ENCODE measurements at regions not wholly inside any gene's neighbourhood (a gene's known extent, or its start where the extent isn't known, plus 50 kb on each side); places are given as distances from the start of the nearest gene placed in this dataset.

DNA sequence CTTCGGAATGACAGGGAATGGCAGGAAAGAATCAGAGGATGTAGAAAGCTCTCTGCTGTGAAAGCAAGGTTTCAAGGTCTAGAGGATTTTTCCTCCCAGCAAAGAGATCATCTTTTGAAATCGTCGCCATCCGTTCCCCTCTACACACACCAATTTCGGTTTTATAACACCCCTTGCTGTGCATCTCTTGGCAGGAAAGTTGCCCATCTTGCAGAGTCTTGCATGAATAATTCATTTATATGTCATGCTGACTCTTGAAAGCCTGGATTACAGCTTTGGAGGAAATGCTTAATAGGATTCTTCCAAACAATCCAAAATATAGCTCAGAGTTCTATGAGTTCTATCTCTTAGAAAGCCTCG lies 262.7 kb downstream of the CHL1 start:
- Histone ChIP-seq H3K27ac (no peak overlapping the region), H3K27me3 (no peaks in the 10 kb centered on the region), H3K4me3 (no peak overlapping the region), H3K36me3 (no peaks in the 10 kb centered on the region), H3K4me1 (no peaks in the 10 kb centered on the region), H3K9me3 (no peaks in the 10 kb centered on the region)
- TF ChIP-seq EP300 (IDR thresholded peaks at IDR 0.05): no peak
- TF ChIP-seq, protein P1, sequence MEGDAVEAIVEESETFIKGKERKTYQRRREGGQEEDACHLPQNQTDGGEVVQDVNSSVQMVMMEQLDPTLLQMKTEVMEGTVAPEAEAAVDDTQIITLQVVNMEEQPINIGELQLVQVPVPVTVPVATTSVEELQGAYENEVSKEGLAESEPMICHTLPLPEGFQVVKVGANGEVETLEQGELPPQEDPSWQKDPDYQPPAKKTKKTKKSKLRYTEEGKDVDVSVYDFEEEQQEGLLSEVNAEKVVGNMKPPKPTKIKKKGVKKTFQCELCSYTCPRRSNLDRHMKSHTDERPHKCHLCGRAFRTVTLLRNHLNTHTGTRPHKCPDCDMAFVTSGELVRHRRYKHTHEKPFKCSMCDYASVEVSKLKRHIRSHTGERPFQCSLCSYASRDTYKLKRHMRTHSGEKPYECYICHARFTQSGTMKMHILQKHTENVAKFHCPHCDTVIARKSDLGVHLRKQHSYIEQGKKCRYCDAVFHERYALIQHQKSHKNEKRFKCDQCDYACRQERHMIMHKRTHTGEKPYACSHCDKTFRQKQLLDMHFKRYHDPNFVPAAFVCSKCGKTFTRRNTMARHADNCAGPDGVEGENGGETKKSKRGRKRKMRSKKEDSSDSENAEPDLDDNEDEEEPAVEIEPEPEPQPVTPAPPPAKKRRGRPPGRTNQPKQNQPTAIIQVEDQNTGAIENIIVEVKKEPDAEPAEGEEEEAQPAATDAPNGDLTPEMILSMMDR (IDR thresholded peaks at IDR 0.05): no peak
- no peak for TF ChIP-seq POLR2AphosphoS5 (IDR thresholded peaks at IDR 0.05)
- TF ChIP-seq POLR2A (IDR thresholded peaks at IDR 0.05): no peak
- ATAC-seq: no peak
- 67 to 83% methylated on average over 6 of the region's 6 CpGs for WGBS, 2 donors (ENCODE audit: low coverage in 1 of 2)

DNA sequence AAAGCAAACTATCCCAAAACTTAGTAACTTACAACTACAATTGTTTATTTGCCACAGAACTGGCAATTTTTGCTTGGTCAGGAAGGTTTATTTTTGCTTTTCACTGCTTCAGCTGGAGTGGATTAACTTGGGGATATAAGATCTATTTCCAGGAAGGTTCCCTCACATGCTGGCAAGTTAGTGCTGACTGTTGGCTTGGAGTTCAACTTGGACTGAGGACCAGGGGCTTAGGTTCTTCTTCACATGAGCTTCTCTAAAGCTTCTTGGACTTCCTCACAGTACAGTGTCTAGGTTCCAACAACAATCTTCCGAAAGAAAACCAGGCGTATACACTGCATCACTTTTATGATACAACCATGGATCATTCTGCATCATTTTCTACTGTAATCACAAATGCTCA lies 264.4 kb downstream of the CHL1 start:
- no peaks in the 10 kb centered on the region for H3K27me3 ChIP-seq
- H3K4me1 ChIP-seq: no peaks in the 10 kb centered on the region
- no peak overlapping the region for H3K4me3 ChIP-seq
- H3K27ac ChIP-seq: no peak overlapping the region
- no peak for TF ChIP-seq POLR2A (IDR thresholded peaks at IDR 0.05)
- TF ChIP-seq POLR2AphosphoS5 (IDR thresholded peaks at IDR 0.05): no peak
- TF ChIP-seq, protein P1 (IDR thresholded peaks at IDR 0.05): no peak
- TF ChIP-seq EP300 (IDR thresholded peaks at IDR 0.05): no peak
- H3K9me3 ChIP-seq: no peaks in the 10 kb centered on the region
- ATAC-seq: no peak
- 59 to 60% methylated on average over 1 to 2 of the region's 2 CpGs for WGBS, 2 donors (ENCODE audit: low coverage in 1 of 2)
- no peaks in the 10 kb centered on the region for H3K36me3 ChIP-seq

DNA sequence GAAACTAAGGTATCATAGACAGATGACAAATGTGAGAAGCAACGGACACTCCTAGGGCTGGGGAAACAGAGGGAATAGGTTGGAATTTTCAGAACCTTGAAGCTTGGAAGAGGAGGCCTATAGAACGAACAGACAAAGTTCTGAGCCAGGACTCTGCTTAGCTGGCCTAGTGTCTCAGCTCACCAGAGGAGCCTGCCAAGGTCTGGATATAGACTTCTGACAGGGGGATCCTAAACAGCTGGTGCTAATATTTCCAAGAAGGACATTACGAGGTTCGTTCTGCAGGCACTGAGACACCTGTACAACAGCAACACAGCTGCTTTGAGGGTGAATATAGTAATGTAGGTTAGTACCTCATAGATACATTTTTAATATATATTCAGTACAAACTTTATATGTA lies 266.3 kb downstream of the CHL1 start:
- Histone ChIP-seq H3K27ac (no peak overlapping the region), H3K4me1 (no peaks in the 10 kb centered on the region), H3K36me3 (no peaks in the 10 kb centered on the region), H3K27me3 (no peaks in the 10 kb centered on the region), H3K9me3 (no peaks in the 10 kb centered on the region), H3K4me3 (no peak overlapping the region)
- no peak for TF ChIP-seq EP300 (IDR thresholded peaks at IDR 0.05)
- TF ChIP-seq POLR2AphosphoS5 (IDR thresholded peaks at IDR 0.05): no peak
- TF ChIP-seq POLR2A (IDR thresholded peaks at IDR 0.05): no peak
- TF ChIP-seq, protein P1 (IDR thresholded peaks at IDR 0.05): no peak
- ATAC-seq: no peak
- WGBS, 2 donors (ENCODE audit: low coverage in 1 of 2): 26 to 31% methylated on average over 3 to 4 of the region's 4 CpGs

DNA sequence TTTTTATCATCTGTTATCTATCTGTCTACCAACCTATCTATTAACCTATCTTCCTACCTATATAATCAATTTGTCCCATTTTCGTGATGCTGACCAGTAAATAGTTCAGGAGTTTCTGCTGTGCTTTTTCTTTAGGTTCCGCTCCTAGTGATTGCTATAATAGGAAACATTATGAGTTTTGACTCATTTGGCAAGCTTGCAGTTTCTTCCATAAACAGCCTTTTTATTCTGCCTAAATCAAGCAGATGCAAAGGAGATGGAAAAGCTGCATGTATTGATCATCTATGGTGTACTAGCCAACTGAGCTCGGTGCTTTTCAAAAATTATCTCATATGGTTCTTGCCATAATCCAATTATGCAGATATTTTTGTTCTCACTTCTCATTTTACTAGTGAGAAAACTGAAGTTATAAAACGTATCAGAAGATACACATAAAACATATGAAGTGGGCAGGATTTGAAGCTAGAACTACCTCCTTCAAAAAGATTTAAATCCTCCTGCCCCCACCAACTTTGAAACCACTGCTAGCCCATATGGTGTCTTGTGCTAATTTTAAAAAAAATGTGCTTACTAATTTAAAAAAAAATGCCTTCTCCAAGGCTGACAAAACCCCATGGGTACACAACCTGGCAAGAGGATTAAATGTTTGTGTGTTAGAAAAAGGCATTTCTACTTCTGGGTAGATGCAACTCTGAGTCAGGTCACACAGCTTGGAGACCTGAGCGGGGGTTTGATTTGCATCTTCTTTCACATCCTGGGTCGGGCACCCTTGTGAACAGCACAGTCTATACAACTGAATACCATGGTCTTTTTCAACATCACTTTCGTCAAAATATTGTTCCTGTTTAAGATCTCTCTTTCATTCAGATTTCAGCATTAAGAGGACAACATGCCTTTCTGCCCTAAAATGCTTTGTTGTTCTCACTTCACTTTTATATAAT lies 267.0 kb downstream of the CHL1 start:
- Histone ChIP-seq H3K27ac (no peak overlapping the region), H3K36me3 (no peaks in the 10 kb centered on the region), H3K9me3 (no peaks in the 10 kb centered on the region), H3K4me3 (no peak overlapping the region), H3K27me3 (no peaks in the 10 kb centered on the region), H3K4me1 (no peaks in the 10 kb centered on the region)
- ATAC-seq: no peak
- TF ChIP-seq, protein P1 (IDR thresholded peaks at IDR 0.05): no peak
- TF ChIP-seq POLR2A (IDR thresholded peaks at IDR 0.05) (no peak), EP300 (IDR thresholded peaks at IDR 0.05) (no peak), POLR2AphosphoS5 (IDR thresholded peaks at IDR 0.05) (no peak)
- 63 to 64% methylated on average over 7 of the region's 7 CpGs for WGBS, 2 donors (ENCODE audit: low coverage in 1 of 2)

DNA sequence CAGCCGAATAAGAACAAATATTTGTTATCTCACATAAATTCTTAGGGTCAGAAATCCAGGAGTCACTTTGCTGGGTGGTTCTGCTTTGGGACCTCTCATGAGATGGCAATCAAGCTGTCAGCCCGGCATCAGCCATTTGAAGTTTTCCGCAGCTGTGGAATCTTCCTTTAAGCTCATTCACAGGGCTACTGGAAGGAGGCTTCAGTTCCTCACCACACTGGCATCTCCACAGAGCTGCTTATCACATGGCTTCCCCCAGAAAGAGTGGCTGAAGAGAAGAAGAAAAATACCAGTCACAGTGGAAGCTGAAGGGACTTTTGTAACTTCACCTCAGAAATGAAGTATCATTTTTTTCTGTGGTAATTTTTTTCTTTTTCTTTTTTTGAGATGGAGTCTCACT lies 267.7 kb downstream of the CHL1 start:
- H3K4me1 ChIP-seq: no peaks in the 10 kb centered on the region
- ATAC-seq: no peak
- H3K36me3 ChIP-seq: no peaks in the 10 kb centered on the region
- TF ChIP-seq EP300 (IDR thresholded peaks at IDR 0.05) (no peak), POLR2AphosphoS5 (IDR thresholded peaks at IDR 0.05) (no peak), POLR2A (IDR thresholded peaks at IDR 0.05) (no peak)
- TF ChIP-seq, protein P1 (IDR thresholded peaks at IDR 0.05): no peak
- no peaks in the 10 kb centered on the region for H3K27me3 ChIP-seq
- no peak overlapping the region for H3K27ac ChIP-seq
- no peak overlapping the region for H3K4me3 ChIP-seq
- no peaks in the 10 kb centered on the region for H3K9me3 ChIP-seq
- 66 to 100% methylated on average over 1 to 3 of the region's 3 CpGs for WGBS, 2 donors (ENCODE audit: low coverage in 1 of 2)

Measured in gastroesophageal sphincter (tissue), 4 donors.